Calu3 (cell line): ENCODE measurements at regions not wholly inside any gene's neighbourhood (a gene's known extent, or its start where the extent isn't known, plus 50 kb on each side); places are given as distances from the start of the nearest gene placed in this dataset.

Experiments used
- BruUV-seq: library from RNA; stranded (reverse); fragments of 400-500 nt; replicated peaks from 2 replicates; lab custom pipeline; 2021; lab: Mats Ljungman, UMichigan
- CTCF ChIA-PET: fragments of 300-600 bp; sonication (Branson Sonifier 250); formaldehyde crosslinking; loops from one replicate; lab custom pipeline; 2022; ENCODE audit warnings: antibody characterized with exemption; lab: Charles Lee
- DNase-seq: peaks from one replicate; pipeline ENCODE4 v3.0.0; 2022
- H3K27ac Mint-ChIP-seq: one replicate; pipeline ENCODE4 v1.8.0; 2022; ENCODE audit warnings: mixed read lengths; ENCODE audit not compliant: unreplicated experiment
- H3K27me3 Mint-ChIP-seq: one replicate; pipeline ENCODE4 v1.8.0; 2022; ENCODE audit warnings: mixed read lengths; ENCODE audit not compliant: unreplicated experiment
- H3K36me3 Mint-ChIP-seq: one replicate; pipeline ENCODE4 v1.8.0; 2022; ENCODE audit warnings: mild to moderate bottlenecking, moderate library complexity, mixed read lengths; ENCODE audit not compliant: insufficient read depth, unreplicated experiment
- H3K4me1 Mint-ChIP-seq: one replicate; pipeline ENCODE4 v1.8.0; 2022; ENCODE audit warnings: mild to moderate bottlenecking, low read depth, mixed read lengths; ENCODE audit not compliant: unreplicated experiment
- H3K4me3 Mint-ChIP-seq: one replicate; pipeline ENCODE4 v1.8.0; 2022; ENCODE audit warnings: mild to moderate bottlenecking, low read depth, moderate library complexity, mixed read lengths; ENCODE audit not compliant: unreplicated experiment
- H3K9me3 Mint-ChIP-seq: one replicate; pipeline ENCODE4 v1.8.0; 2022; ENCODE audit warnings: low read depth, mixed read lengths; ENCODE audit not compliant: unreplicated experiment
- intact Hi-C: fragments of 100-400 bp; cut with micrococcal nuclease; formaldehyde crosslinking; loops from one replicate; pipeline ENCODE4 v1.10.0; 2022; ENCODE audit not compliant: unreplicated experiment
- TF ChIP-seq, protein P1 (sequence below): fragments of 200-600 bp; IDR thresholded peaks from one replicate; pipeline ENCODE4 v1.8.0; 2022; ENCODE audit warnings: antibody characterized with exemption; ENCODE audit not compliant: unreplicated experiment

- Mint-ChIP-seq H3K27me3 (no peaks in the 10 kb centered on the region), H3K4me3 (no peak overlapping the region), H3K9me3 (peaks cover 7% of the 10 kb centered on the region), H3K36me3 (no peaks in the 10 kb centered on the region), H3K27ac (no peak overlapping the region), H3K4me1 (no peaks in the 10 kb centered on the region)
- CTCF ChIA-PET = no interaction called here
- no peak for DNase-seq
- TF ChIP-seq, protein P1, sequence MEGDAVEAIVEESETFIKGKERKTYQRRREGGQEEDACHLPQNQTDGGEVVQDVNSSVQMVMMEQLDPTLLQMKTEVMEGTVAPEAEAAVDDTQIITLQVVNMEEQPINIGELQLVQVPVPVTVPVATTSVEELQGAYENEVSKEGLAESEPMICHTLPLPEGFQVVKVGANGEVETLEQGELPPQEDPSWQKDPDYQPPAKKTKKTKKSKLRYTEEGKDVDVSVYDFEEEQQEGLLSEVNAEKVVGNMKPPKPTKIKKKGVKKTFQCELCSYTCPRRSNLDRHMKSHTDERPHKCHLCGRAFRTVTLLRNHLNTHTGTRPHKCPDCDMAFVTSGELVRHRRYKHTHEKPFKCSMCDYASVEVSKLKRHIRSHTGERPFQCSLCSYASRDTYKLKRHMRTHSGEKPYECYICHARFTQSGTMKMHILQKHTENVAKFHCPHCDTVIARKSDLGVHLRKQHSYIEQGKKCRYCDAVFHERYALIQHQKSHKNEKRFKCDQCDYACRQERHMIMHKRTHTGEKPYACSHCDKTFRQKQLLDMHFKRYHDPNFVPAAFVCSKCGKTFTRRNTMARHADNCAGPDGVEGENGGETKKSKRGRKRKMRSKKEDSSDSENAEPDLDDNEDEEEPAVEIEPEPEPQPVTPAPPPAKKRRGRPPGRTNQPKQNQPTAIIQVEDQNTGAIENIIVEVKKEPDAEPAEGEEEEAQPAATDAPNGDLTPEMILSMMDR = no peak
- BruUV-seq = no TSS peak
- intact Hi-C loops = loop anchor here (1.0 kb wide), 1 partner anchor 1098 kb away; no protein-coding TSS in a partner anchor
These were observed 211.6 kb downstream of the TRIB2 start for GRCh38 chr2:12928197-12928774.

DNA sequence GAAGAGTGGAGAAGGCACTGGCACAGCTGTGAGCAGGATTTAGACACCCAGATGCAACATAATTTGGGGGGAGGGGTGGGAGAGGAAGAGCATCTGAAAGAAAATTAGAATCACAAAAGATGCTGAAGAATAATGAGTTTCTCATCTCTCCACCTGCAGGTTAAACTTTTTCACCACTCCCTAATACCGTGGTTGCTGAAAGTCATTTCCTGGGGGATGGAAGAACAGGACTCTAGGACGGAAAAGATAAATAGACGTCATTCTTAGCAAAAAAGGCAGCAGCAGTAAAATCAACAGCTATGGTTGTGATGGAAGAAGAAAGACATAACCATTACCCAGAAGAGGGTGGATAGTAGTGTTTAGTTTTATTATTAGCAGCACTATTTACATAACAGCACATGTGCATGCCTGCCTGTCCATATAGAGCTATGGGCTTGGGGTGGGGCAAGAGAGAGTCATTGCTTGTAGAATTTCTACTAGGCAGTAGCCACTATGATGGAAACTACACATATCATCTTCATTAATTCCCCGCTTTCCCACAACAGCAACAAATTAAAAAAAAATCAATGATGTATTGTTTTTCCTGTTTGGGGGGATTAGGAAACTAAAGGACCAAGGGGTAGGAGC, 212.2 kb downstream of the TRIB2 start:
- CTCF ChIA-PET = interaction anchor here (0.7 kb wide), 1 partner anchor 1293 kb away, joined by 3 read pairs; no protein-coding TSS in a partner anchor
- no peaks in the 10 kb centered on the region for H3K27me3 Mint-ChIP-seq
- intact Hi-C loops = loop anchor here (1.0 kb wide), 1 partner anchor 1099 kb away; no protein-coding TSS in a partner anchor

GRCh38 chr2:12929758-12930157, 213.0 kb downstream of the TRIB2 start:
- H3K9me3 Mint-ChIP-seq = peaks cover 3% of the 10 kb centered on the region
- CTCF ChIA-PET = interaction anchor here (0.7 to 1.9 kb wide), 2 partner anchors 213 to 1294 kb away, joined by 3 to 6 read pairs; partner anchors contain the start of gene TRIB2
- no peak overlapping the region for H3K4me3 Mint-ChIP-seq
- no peaks in the 10 kb centered on the region for H3K27me3 Mint-ChIP-seq
- TF ChIP-seq, protein P1 = no peak
- no peak overlapping the region for H3K27ac Mint-ChIP-seq
- no peak for DNase-seq
- intact Hi-C loops = loop anchor here (2.0 to 5.0 kb wide), 3 partner anchors 212 to 497 kb away; partner anchors contain the start of gene TRIB2
- H3K36me3 Mint-ChIP-seq = no peaks in the 10 kb centered on the region
- no peaks in the 10 kb centered on the region for H3K4me1 Mint-ChIP-seq
- BruUV-seq = no TSS peak

More for the DNA sequence above, 212.2 kb downstream of the TRIB2 start:
- TF ChIP-seq, protein P1 = no peak
- peaks cover 7% of the 10 kb centered on the region for H3K9me3 Mint-ChIP-seq
- no peak overlapping the region for H3K4me3 Mint-ChIP-seq
- BruUV-seq = no TSS peak
- no peak for DNase-seq
- H3K4me1 Mint-ChIP-seq = no peaks in the 10 kb centered on the region
- H3K27ac Mint-ChIP-seq = no peak overlapping the region
- no peaks in the 10 kb centered on the region for H3K36me3 Mint-ChIP-seq

DNA sequence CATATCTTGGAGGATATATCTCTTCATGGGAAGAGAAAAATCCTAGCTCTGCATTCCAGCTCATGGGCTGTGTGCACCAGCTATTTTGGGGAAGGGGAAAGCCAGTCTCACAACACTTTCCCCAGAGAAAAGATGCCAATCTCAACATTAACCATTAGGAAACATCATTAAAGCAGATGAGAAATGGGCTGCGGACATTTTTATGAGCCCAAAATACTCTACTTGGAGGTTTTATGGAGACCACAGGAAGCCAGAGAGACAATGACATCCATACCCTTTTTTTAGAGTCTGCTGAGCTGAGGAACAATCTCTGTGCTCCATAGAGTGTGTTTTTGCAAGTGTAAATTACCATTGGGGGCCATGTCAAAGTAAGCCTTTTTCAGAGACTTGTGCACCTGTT, 213.7 kb downstream of the TRIB2 start:
- TF ChIP-seq, protein P1 = no peak
- no peak for DNase-seq
- BruUV-seq = no TSS peak
- no peak overlapping the region for H3K4me3 Mint-ChIP-seq
- intact Hi-C loops = loop anchor here (2.0 to 5.0 kb wide), 3 partner anchors 213 to 498 kb away; partner anchors contain the start of gene TRIB2
- CTCF ChIA-PET = interaction anchor here (1.4 to 2.2 kb wide), 4 partner anchors 214 to 1101 kb away, joined by 3 to 9 read pairs (median 8); partner anchors contain the start of gene TRIB2
- no peaks in the 10 kb centered on the region for H3K36me3 Mint-ChIP-seq
- H3K4me1 Mint-ChIP-seq = no peaks in the 10 kb centered on the region
- H3K27me3 Mint-ChIP-seq = no peaks in the 10 kb centered on the region
- H3K27ac Mint-ChIP-seq = no peak overlapping the region
- peaks cover 2% of the 10 kb centered on the region for H3K9me3 Mint-ChIP-seq
